KMS-11 (cell line): ENCODE measurements at regions not wholly inside any gene's neighbourhood (a gene's known extent, or its start where the extent isn't known, plus 50 kb on each side); places are given as distances from the start of the nearest gene placed in this dataset.

Experiments
- H2AFZ ChIP-seq: fragments of 200-600 bp; sonication (generic); 2 replicates; pipeline ENCODE4 v1.6.1; 2016; ENCODE audit warnings: antibody characterized with exemption, mixed run types, low read depth
- H3K27ac ChIP-seq: fragments of 200-600 bp; sonication (generic); 2 replicates; pipeline ENCODE4 v1.6.1; 2016; ENCODE audit warnings: mild to moderate bottlenecking, mixed run types
- H3K27me3 ChIP-seq: fragments of 200-600 bp; sonication (generic); 2 replicates; pipeline ENCODE4 v1.6.1; 2017; ENCODE audit warnings: mild to moderate bottlenecking, low read depth, mixed run types, moderate library complexity; ENCODE audit not compliant: insufficient read depth
- H3K36me3 ChIP-seq: fragments of 200-600 bp; sonication (generic); 2 replicates; pipeline ENCODE4 v1.6.1; 2017; ENCODE audit warnings: mild to moderate bottlenecking, mixed run types; ENCODE audit not compliant: insufficient read depth
- H3K4me1 ChIP-seq: fragments of 200-600 bp; sonication (generic); 2 replicates; pipeline ENCODE4 v1.6.1; 2016; ENCODE audit warnings: mild to moderate bottlenecking, low read depth, mixed run types; ENCODE audit not compliant: poor library complexity, severe bottlenecking
- H3K4me2 ChIP-seq: fragments of 200-600 bp; sonication (generic); 2 replicates; pipeline ENCODE4 v1.7.0; 2016; ENCODE audit warnings: mild to moderate bottlenecking, mixed run types
- H3K4me3 ChIP-seq: fragments of 200-600 bp; sonication (generic); IDR thresholded peaks from 2 replicates; pipeline ENCODE4 v1.6.1; 2017; ENCODE audit warnings: low read depth, low read length, mixed read lengths; ENCODE audit not compliant: insufficient read depth
- H3K79me2 ChIP-seq: fragments of 200-600 bp; sonication (generic); 2 replicates; pipeline ENCODE4 v1.6.1; 2016; ENCODE audit warnings: low read depth, mixed run types; ENCODE audit not compliant: insufficient read depth
- H3K9ac ChIP-seq: fragments of 200-600 bp; sonication (generic); 2 replicates; pipeline ENCODE4 v1.6.1; 2016; ENCODE audit warnings: mild to moderate bottlenecking, mixed run types
- H4K20me1 ChIP-seq: fragments of 200-600 bp; sonication (generic); 2 replicates; pipeline ENCODE4 v1.6.1; 2016; ENCODE audit warnings: mild to moderate bottlenecking, mixed run types; ENCODE audit not compliant: insufficient read depth
- TF ChIP-seq, protein P1 (sequence below): fragments of 200-600 bp; sonication (generic); conservative IDR thresholded peaks from 2 replicates; pipeline ENCODE4 v1.6.1; 2017; ENCODE audit warnings: low read depth, mild to moderate bottlenecking, antibody characterized with exemption, low read length, moderate library complexity, mixed read lengths

DNA sequence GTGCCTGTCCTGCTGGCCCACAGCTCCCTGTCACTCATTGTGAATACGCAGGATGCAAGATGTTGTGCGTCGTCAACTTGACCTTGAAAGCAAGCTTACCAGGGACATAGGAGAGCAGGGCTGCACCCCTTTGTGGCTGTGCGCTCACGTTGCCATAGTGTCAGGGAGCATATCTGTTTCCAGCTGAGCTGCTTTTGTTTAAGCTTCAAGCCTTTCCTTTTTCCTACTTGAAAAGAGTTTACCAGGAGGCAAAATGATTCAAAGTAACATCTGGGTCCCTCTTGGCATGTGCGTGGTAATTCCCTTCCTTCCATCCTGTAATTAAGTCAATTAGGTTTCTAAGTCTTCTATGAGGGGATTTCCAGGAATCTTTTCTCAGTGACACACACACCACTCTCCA lies 537.1 kb downstream of the AJAP1 start:
- no peaks in the 10 kb centered on the region for H3K79me2 ChIP-seq
- no peak overlapping the region for H2AFZ ChIP-seq
- H4K20me1 ChIP-seq = no peaks in the 10 kb centered on the region
- H3K9ac ChIP-seq = no peak overlapping the region
- no peak overlapping the region for H3K27ac ChIP-seq
- TF ChIP-seq, protein P1, sequence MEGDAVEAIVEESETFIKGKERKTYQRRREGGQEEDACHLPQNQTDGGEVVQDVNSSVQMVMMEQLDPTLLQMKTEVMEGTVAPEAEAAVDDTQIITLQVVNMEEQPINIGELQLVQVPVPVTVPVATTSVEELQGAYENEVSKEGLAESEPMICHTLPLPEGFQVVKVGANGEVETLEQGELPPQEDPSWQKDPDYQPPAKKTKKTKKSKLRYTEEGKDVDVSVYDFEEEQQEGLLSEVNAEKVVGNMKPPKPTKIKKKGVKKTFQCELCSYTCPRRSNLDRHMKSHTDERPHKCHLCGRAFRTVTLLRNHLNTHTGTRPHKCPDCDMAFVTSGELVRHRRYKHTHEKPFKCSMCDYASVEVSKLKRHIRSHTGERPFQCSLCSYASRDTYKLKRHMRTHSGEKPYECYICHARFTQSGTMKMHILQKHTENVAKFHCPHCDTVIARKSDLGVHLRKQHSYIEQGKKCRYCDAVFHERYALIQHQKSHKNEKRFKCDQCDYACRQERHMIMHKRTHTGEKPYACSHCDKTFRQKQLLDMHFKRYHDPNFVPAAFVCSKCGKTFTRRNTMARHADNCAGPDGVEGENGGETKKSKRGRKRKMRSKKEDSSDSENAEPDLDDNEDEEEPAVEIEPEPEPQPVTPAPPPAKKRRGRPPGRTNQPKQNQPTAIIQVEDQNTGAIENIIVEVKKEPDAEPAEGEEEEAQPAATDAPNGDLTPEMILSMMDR = no peak
- H3K4me1 ChIP-seq = no peaks in the 10 kb centered on the region
- no peaks in the 10 kb centered on the region for H3K27me3 ChIP-seq
- no peak overlapping the region for H3K4me2 ChIP-seq
- H3K4me3 ChIP-seq = no peak overlapping the region
- H3K36me3 ChIP-seq = no peaks in the 10 kb centered on the region

DNA sequence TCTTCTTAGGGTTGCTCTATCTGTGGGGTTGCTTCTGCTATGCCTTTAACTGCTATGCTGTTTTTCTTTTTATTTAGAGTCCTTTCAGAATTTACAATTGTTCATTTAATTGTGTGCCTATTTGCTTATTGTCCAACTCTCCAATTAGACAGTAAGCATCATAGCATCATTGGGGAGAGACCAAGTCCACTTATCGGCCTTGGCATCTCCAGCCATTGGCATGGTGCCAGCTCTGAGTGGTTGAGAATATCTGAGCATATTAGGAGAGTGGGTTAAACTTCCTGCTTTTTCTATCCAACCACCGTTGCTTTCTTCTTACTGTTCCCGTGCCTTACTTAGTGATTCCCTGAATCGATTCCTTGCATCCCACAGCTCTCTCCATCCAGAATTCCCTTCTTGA lies 535.0 kb downstream of the AJAP1 start:
- H3K9ac ChIP-seq = no peak overlapping the region
- no peaks in the 10 kb centered on the region for H3K4me1 ChIP-seq
- TF ChIP-seq, protein P1 = no peak
- H3K4me3 ChIP-seq = no peak overlapping the region
- no peaks in the 10 kb centered on the region for H3K36me3 ChIP-seq
- no peak overlapping the region for H3K4me2 ChIP-seq
- no peak overlapping the region for H3K27ac ChIP-seq
- H2AFZ ChIP-seq = no peak overlapping the region
- H4K20me1 ChIP-seq = no peaks in the 10 kb centered on the region
- H3K79me2 ChIP-seq = no peaks in the 10 kb centered on the region
- H3K27me3 ChIP-seq = no peaks in the 10 kb centered on the region

DNA sequence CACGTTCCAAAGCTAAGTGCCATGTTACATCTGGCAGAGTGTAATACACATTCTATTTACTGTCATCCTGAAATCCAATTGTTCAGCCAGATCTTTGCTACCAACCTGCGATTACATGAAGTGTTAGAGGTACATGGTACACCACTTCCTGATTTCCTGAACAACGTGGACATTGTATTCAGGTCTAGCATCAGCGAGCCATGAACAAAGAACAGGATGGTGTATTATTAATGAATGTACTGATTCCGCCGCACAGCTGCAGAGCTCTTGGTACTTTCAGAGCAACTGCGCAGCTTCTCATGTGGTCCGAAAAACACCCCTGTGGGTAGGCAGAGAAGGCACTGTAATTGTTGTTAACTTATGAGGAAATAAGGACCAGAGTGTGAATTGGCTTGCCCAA lies 511.4 kb downstream of the AJAP1 start:
- TF ChIP-seq, protein P1 = no peak
- no peak overlapping the region for H3K9ac ChIP-seq

DNA sequence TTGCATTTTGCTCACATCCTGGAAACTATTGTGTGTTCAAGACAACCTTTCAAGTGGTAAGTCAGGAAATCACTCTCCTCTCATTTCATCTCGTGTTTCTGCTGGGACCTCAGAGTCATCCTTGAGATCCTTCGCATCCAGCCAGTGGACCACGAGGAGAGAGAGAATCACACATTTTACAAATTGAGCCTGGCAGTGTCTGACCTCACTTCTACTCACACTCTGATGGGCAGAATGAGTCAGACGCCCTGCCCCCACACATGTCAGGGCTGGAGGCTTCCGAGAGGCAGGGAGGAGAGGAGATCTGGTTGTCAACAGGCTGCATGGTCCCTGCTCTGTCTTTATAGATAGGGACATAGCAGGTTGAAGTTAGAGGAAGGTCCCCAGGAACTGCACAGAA lies 509.7 kb downstream of the AJAP1 start:
- Histone ChIP-seq H3K9ac (no peak overlapping the region), H3K4me2 (no peak overlapping the region), H4K20me1 (no peaks in the 10 kb centered on the region), H3K4me3 (no peak overlapping the region), H3K27ac (no peak overlapping the region), H3K4me1 (no peaks in the 10 kb centered on the region), H3K79me2 (no peaks in the 10 kb centered on the region), H2AFZ (no peak overlapping the region), H3K27me3 (no peaks in the 10 kb centered on the region; the same call in 1 of the 2 replicates), H3K36me3 (no peaks in the 10 kb centered on the region)
- TF ChIP-seq, protein P1 = no peak

More for the DNA sequence above, 511.4 kb downstream of the AJAP1 start:
- Histone ChIP-seq H4K20me1 (no peaks in the 10 kb centered on the region), H3K4me3 (no peak overlapping the region), H3K27ac (no peak overlapping the region), H3K4me2 (no peak overlapping the region), H3K4me1 (no peaks in the 10 kb centered on the region), H2AFZ (no peak overlapping the region), H3K79me2 (no peaks in the 10 kb centered on the region), H3K27me3 (no peaks in the 10 kb centered on the region; the same call in 1 of the 2 replicates), H3K36me3 (no peaks in the 10 kb centered on the region)
